ENCODE measurements at regions not wholly inside any gene's neighbourhood (a gene's known extent, or its start where the extent isn't known, plus 50 kb on each side); places are given as distances from the start of the nearest gene placed in this dataset.

DNA sequence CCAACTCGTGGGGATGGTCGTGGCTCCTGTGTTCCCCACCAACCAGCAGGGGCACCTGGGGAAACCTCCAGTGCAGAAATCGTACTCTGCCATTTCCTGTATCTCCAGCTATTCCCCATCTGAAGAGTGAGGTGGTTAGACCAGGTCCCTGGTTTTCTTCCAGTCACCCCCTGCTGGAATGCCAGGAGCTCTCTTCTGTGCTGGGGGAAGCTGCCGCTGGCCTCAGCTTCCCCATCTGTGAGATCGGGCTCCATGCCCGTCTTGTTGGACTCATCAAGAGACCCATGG is 119.7 kb downstream of the INHBB start:
- TF ChIP-seq, protein P1, sequence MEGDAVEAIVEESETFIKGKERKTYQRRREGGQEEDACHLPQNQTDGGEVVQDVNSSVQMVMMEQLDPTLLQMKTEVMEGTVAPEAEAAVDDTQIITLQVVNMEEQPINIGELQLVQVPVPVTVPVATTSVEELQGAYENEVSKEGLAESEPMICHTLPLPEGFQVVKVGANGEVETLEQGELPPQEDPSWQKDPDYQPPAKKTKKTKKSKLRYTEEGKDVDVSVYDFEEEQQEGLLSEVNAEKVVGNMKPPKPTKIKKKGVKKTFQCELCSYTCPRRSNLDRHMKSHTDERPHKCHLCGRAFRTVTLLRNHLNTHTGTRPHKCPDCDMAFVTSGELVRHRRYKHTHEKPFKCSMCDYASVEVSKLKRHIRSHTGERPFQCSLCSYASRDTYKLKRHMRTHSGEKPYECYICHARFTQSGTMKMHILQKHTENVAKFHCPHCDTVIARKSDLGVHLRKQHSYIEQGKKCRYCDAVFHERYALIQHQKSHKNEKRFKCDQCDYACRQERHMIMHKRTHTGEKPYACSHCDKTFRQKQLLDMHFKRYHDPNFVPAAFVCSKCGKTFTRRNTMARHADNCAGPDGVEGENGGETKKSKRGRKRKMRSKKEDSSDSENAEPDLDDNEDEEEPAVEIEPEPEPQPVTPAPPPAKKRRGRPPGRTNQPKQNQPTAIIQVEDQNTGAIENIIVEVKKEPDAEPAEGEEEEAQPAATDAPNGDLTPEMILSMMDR (IDR thresholded peaks at IDR 0.05), result no peak
- no peak for TF ChIP-seq POLR2A (IDR thresholded peaks at IDR 0.05)

All from esophagus squamous epithelium (tissue), 4 donors.